GM20000 (cell line): ENCODE measurements at regions not wholly inside any gene's neighbourhood (a gene's known extent, or its start where the extent isn't known, plus 50 kb on each side); places are given as distances from the start of the nearest gene placed in this dataset.

Source experiments
- DNase-seq: peaks from one replicate; pipeline ENCODE4 v3.0.0; 2012; ENCODE audit warnings: low spot score
- TF ChIP-seq, protein P1 (sequence below): IDR thresholded peaks from 2 replicates; pipeline ENCODE4 v1.5.1; 2012; ENCODE audit warnings: mild to moderate bottlenecking, control low read depth; ENCODE audit errors: extremely low read depth, missing control alignments

GRCh38 chr4:182147391-182147790 lies 95.8 kb upstream of the TENM3 start:
- no peak for DNase-seq
- TF ChIP-seq, protein P1, sequence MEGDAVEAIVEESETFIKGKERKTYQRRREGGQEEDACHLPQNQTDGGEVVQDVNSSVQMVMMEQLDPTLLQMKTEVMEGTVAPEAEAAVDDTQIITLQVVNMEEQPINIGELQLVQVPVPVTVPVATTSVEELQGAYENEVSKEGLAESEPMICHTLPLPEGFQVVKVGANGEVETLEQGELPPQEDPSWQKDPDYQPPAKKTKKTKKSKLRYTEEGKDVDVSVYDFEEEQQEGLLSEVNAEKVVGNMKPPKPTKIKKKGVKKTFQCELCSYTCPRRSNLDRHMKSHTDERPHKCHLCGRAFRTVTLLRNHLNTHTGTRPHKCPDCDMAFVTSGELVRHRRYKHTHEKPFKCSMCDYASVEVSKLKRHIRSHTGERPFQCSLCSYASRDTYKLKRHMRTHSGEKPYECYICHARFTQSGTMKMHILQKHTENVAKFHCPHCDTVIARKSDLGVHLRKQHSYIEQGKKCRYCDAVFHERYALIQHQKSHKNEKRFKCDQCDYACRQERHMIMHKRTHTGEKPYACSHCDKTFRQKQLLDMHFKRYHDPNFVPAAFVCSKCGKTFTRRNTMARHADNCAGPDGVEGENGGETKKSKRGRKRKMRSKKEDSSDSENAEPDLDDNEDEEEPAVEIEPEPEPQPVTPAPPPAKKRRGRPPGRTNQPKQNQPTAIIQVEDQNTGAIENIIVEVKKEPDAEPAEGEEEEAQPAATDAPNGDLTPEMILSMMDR: no peak

GRCh38 chr4:182150645-182151044 lies 92.6 kb upstream of the TENM3 start:
- DNase-seq: no peak
- TF ChIP-seq, protein P1: no peak

DNA sequence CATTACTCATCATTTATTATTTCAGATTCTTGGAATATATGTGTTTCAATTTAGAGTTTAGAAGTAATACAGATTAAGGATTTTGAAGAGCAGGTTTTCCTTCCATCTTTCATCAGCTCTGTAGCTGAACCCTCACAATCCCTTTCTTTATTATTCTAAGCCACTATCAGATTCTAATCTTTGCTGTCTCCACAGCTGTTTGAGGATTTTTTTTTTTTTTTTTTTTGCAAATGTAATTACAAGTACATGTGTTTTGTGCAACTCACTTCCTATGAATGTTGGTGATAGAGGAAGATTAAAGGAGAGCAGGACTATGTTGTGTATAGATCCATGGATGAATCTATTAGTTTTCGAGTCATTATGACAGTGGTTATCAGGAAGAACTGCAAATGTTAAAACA lies 87.4 kb upstream of the TENM3 start:
- TF ChIP-seq, protein P1: no peak
- no peak for DNase-seq

DNA sequence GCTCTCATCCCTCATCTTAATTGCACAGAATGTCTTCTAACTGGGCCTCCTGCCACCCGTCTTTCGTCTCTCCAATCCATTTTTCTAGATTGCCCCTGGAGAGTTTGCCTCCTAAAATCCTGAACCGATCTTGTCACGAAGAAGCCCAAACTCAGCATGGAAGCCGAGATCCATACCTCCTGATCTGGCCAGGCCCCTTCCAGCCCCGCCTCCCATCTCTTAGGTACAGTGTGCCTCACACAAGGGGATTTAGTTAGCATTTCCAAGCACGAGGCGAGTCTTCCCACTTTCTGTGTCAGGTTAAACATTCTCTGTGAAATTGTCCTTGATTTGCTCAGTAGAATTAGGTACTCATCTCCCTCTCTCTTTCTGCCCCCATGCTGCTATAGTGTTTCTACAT lies 80.0 kb upstream of the TENM3 start:
- TF ChIP-seq, protein P1: no peak

GRCh38 chr4:182169572-182169971 lies 73.6 kb upstream of the TENM3 start:
- TF ChIP-seq, protein P1: no peak
- no peak for DNase-seq

More for the DNA sequence above, 80.0 kb upstream of the TENM3 start:
- DNase-seq: no peak

GRCh38 chr4:182169987-182170386 lies 73.2 kb upstream of the TENM3 start:
- no peak for DNase-seq
- TF ChIP-seq, protein P1: no peak

DNA sequence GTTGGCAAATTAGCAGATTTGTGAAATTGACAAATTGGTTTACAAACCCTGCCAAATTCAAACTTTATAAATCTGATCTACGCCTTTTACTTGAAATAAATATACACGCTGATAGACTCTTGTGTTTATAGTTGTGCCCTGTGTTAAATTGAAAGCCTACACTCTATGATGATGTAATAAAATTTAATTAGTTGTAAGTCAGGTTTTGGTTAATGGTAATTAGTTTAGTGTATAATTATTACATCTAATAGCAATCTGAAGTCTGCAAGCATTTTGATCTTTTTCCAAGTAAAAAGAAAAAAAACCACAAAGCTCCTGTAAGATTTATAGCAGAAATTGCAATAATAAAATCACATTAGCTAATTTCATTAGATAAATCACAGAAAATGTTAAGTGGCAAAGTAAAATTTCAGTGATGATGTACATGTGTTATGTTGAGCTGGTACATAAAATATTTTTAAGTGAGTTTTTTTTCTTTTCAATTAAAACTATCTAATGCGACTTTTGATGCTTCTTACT lies 72.7 kb upstream of the TENM3 start:
- TF ChIP-seq, protein P1: no peak
- no peak for DNase-seq

DNA sequence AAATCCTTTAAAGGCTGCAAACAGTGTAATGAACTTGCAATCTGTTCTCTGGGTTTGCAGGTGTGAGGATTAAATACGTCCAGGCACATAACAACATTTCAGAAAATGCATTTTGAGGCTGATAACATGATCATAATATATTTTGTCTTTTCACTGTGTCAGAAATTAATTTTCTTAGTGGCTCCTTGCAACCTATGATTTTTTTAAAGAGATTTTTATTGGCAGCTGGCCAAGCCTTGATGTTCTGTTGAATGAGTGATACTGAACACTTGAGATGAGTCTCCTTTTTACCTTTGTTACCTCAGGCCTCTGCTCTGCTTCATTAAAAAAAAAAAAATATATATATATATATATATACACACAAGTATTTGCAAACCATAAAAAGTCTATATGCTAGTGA lies 68.2 kb upstream of the TENM3 start:
- TF ChIP-seq, protein P1: no peak
- DNase-seq: no peak
